ENCODE measurements at regions not wholly inside any gene's neighbourhood (a gene's known extent, or its start where the extent isn't known, plus 50 kb on each side); places are given as distances from the start of the nearest gene placed in this dataset.

GRCh38 chr1:94726981-94727685 lies 93.0 kb upstream of the SLC44A3 start:
- H3K4me2 ChIP-seq = peak overlapping the region; percentile 66
- ChIA-PET CTCF (no interaction called here), POLR2A (ENCODE audit: unreplicated experiment) (interaction anchor here (0.6 to 1.5 kb wide), 9 partner anchors 13 to 706 kb away, joined by 3 to 11 read pairs (median 5); no protein-coding TSS in a partner anchor)
- no peak overlapping the region for H2AFZ ChIP-seq
- peaks cover 32% of the 10 kb centered on the region for H3F3A ChIP-seq (ENCODE audit: insufficient read depth, low read depth)
- intact Hi-C loops (cut with micrococcal nuclease; ENCODE audit: unreplicated experiment) = loop anchor here (5.0 kb wide), 2 partner anchors 185 to 315 kb away; partner anchors contain the start of gene F3
- H3K79me2 ChIP-seq (ENCODE audit: low read depth) = no peaks in the 10 kb centered on the region
- peaks cover 5% of the 10 kb centered on the region; the same call in 1 of the 2 replicates for H3K36me3 ChIP-seq (ENCODE audit: low read depth)
- no peak for DNase-seq
- TF ChIP-seq EZH2 (IDR thresholded peaks at IDR 0.05; ENCODE audit: low read depth) (no peak), CTCF (conservative IDR thresholded peaks at IDR 0.05) (no peak)
- no peaks in the 10 kb centered on the region for H3K27me3 ChIP-seq (ENCODE audit: insufficient read depth, low read depth)
- peaks cover 44% of the 10 kb centered on the region for H3K4me1 ChIP-seq (replicated peaks; ENCODE audit: insufficient read depth)
- no peaks in the 10 kb centered on the region for H4K20me1 ChIP-seq (ENCODE audit: insufficient read depth)
- H3K27ac ChIP-seq = peak overlapping the region; percentile 85
- H3K4me3 ChIP-seq = peak overlapping the region; percentile 1; the same call in 1 of the 2 replicates
- no peaks in the 10 kb centered on the region for H3K9me3 ChIP-seq (ENCODE audit: insufficient read depth, low read depth)
- TSS peak; percentile 39 for BruUV-seq (replicated peaks)
- H3K9me2 ChIP-seq (ENCODE audit: insufficient read depth) = no peaks in the 10 kb centered on the region

- CTCF ChIA-PET = no interaction called here
- peaks cover 32% of the 10 kb centered on the region for H3F3A ChIP-seq (ENCODE audit: insufficient read depth, low read depth)
- no peak for TF ChIP-seq CTCF (conservative IDR thresholded peaks at IDR 0.05)
- no peak for TF ChIP-seq EZH2 (IDR thresholded peaks at IDR 0.05; ENCODE audit: low read depth)
- POLR2A ChIA-PET (ENCODE audit: unreplicated experiment) = no interaction called here
- no TSS peak for BruUV-seq (replicated peaks)
- H3K9me2 ChIP-seq (ENCODE audit: insufficient read depth) = no peaks in the 10 kb centered on the region
- H3K9me3 ChIP-seq (ENCODE audit: insufficient read depth, low read depth) = no peaks in the 10 kb centered on the region
- H3K79me2 ChIP-seq (ENCODE audit: low read depth) = no peaks in the 10 kb centered on the region
- H2AFZ ChIP-seq = no peak overlapping the region
- H3K4me1 ChIP-seq (replicated peaks; ENCODE audit: insufficient read depth) = peaks cover 44% of the 10 kb centered on the region
- H3K4me3 ChIP-seq = no peak overlapping the region
- H3K36me3 ChIP-seq (ENCODE audit: low read depth) = no peaks in the 10 kb centered on the region
- H3K27ac ChIP-seq = no peak overlapping the region
- no peaks in the 10 kb centered on the region for H3K27me3 ChIP-seq (ENCODE audit: insufficient read depth, low read depth)
- no peaks in the 10 kb centered on the region for H4K20me1 ChIP-seq (ENCODE audit: insufficient read depth)
- H3K4me2 ChIP-seq = no peak overlapping the region
- intact Hi-C loops (cut with micrococcal nuclease; ENCODE audit: unreplicated experiment) = loop anchor here (5.0 kb wide), 2 partner anchors 183 to 317 kb away; partner anchors contain the start of gene F3
- DNase-seq = peak in 1 of 2 experiments; percentile 22
Observed at GRCh38 chr1:94725566-94725965, 94.6 kb upstream of the SLC44A3 start.

GRCh38 chr1:94723894-94724293 lies 96.3 kb upstream of the SLC44A3 start:
- no peaks in the 10 kb centered on the region for H4K20me1 ChIP-seq (ENCODE audit: insufficient read depth)
- no peaks in the 10 kb centered on the region for H3K79me2 ChIP-seq (ENCODE audit: low read depth)
- POLR2A ChIA-PET (ENCODE audit: unreplicated experiment) = interaction anchor here (0.5 kb wide), 1 partner anchor 71 kb away, joined by 6 read pairs; no protein-coding TSS in a partner anchor
- H3K27ac ChIP-seq = no peak overlapping the region
- H3F3A ChIP-seq (ENCODE audit: insufficient read depth, low read depth) = peaks cover 24% of the 10 kb centered on the region
- H3K4me1 ChIP-seq (replicated peaks; ENCODE audit: insufficient read depth) = peaks cover 36% of the 10 kb centered on the region
- H3K9me3 ChIP-seq (ENCODE audit: insufficient read depth, low read depth) = no peaks in the 10 kb centered on the region
- no peaks in the 10 kb centered on the region for H3K9me2 ChIP-seq (ENCODE audit: insufficient read depth)
- no peak overlapping the region for H3K4me3 ChIP-seq
- intact Hi-C loops (cut with micrococcal nuclease; ENCODE audit: unreplicated experiment) = no loop called here
- H3K36me3 ChIP-seq (ENCODE audit: low read depth) = no peaks in the 10 kb centered on the region
- H2AFZ ChIP-seq = no peak overlapping the region
- BruUV-seq (replicated peaks) = no TSS peak
- DNase-seq = no peak
- no peak overlapping the region for H3K4me2 ChIP-seq
- CTCF ChIA-PET = no interaction called here
- no peaks in the 10 kb centered on the region for H3K27me3 ChIP-seq (ENCODE audit: insufficient read depth, low read depth)
- TF ChIP-seq CTCF (conservative IDR thresholded peaks at IDR 0.05) (no peak), EZH2 (IDR thresholded peaks at IDR 0.05; ENCODE audit: low read depth) (no peak)

Data from PC-9 (cell line).